ENCODE measurements at regions not wholly inside any gene's neighbourhood (a gene's known extent, or its start where the extent isn't known, plus 50 kb on each side); places are given as distances from the start of the nearest gene placed in this dataset.

- no peak for DNase-seq (ENCODE audit: low read depth in 1 of 2, low spot score in 1 of 2)
These were observed 64.3 kb downstream of the MRPL14 start for GRCh38 chr6:44062771-44063560.

GRCh38 chr6:44062105-44062770, 65.0 kb downstream of the MRPL14 start:
- no peak for DNase-seq (ENCODE audit: low read depth in 1 of 2, low spot score in 1 of 2)

- no peak for DNase-seq (ENCODE audit: low read depth in 1 of 2, low spot score in 1 of 2)
These were observed 65.7 kb downstream of the MRPL14 start for GRCh38 chr6:44061375-44062104.

- no peak for DNase-seq (ENCODE audit: low read depth in 1 of 2, low spot score in 1 of 2)
These were observed 66.5 kb downstream of the MRPL14 start for GRCh38 chr6:44060612-44061374.

- DNase-seq (ENCODE audit: low read depth in 1 of 2, low spot score in 1 of 2): no peak
These were observed 67.6 kb downstream of the MRPL14 start for GRCh38 chr6:44059359-44060346.

GRCh38 chr6:44058617-44059358, 68.5 kb downstream of the MRPL14 start:
- no peak for DNase-seq (ENCODE audit: low read depth in 1 of 2, low spot score in 1 of 2)

- no peak for DNase-seq (ENCODE audit: low read depth in 1 of 2, low spot score in 1 of 2)
These were observed 69.2 kb downstream of the MRPL14 start for GRCh38 chr6:44057931-44058616.

- DNase-seq (ENCODE audit: low read depth in 1 of 2, low spot score in 1 of 2): no peak
These were observed 69.9 kb downstream of the MRPL14 start for GRCh38 chr6:44057238-44057930.

- DNase-seq (ENCODE audit: low read depth in 1 of 2, low spot score in 1 of 2): no peak
These were observed 70.6 kb downstream of the MRPL14 start for GRCh38 chr6:44056392-44057237.

- no peak for DNase-seq (ENCODE audit: low read depth in 1 of 2, low spot score in 1 of 2)
These were observed 72.3 kb downstream of the MRPL14 start for GRCh38 chr6:44054721-44055559.

GRCh38 chr6:44053760-44054556, 73.3 kb downstream of the MRPL14 start:
- no peak for DNase-seq (ENCODE audit: low read depth in 1 of 2, low spot score in 1 of 2)

GRCh38 chr6:44053106-44053756, 74.0 kb downstream of the MRPL14 start:
- DNase-seq (ENCODE audit: low read depth in 1 of 2, low spot score in 1 of 2): no peak

GRCh38 chr6:44052419-44053023, 74.7 kb downstream of the MRPL14 start:
- no peak for DNase-seq (ENCODE audit: low read depth in 1 of 2, low spot score in 1 of 2)

GRCh38 chr6:44051515-44051914, 75.7 kb downstream of the MRPL14 start:
- no peak for DNase-seq (ENCODE audit: low read depth in 1 of 2, low spot score in 1 of 2)
